HG03196 (cell line): ENCODE measurements at regions not wholly inside any gene's neighbourhood (a gene's known extent, or its start where the extent isn't known, plus 50 kb on each side); places are given as distances from the start of the nearest gene placed in this dataset.

ENCODE experiments used
- ATAC-seq: cut with Tn5 transposase; IDR thresholded peaks from one replicate; pipeline ENCODE4 v1.9.1; 2021; ENCODE audit not compliant: unreplicated experiment

- ATAC-seq = no peak
Observed at GRCh38 chr7:136807598-136807997, 60.9 kb upstream of the CHRM2 start.

- no peak for ATAC-seq
Observed at GRCh38 chr7:136803028-136803427, 65.4 kb upstream of the CHRM2 start.

GRCh38 chr7:136783934-136784333 is 84.5 kb upstream of the CHRM2 start:
- no peak for ATAC-seq

GRCh38 chr7:136741941-136742340 is 126.5 kb upstream of the CHRM2 start:
- no peak for ATAC-seq

- ATAC-seq = no peak
Observed at GRCh38 chr7:136728945-136729344, 139.5 kb upstream of the CHRM2 start.

GRCh38 chr7:136726460-136726859 is 142.0 kb upstream of the CHRM2 start:
- ATAC-seq = no peak

- ATAC-seq = no peak
Observed at GRCh38 chr7:136717910-136718557, 150.4 kb upstream of the CHRM2 start.

GRCh38 chr7:136714062-136714461 is 154.4 kb upstream of the CHRM2 start:
- ATAC-seq = no peak

GRCh38 chr7:136710751-136711150 is 157.7 kb upstream of the CHRM2 start:
- no peak for ATAC-seq

GRCh38 chr7:136709876-136710275 is 158.6 kb upstream of the CHRM2 start:
- no peak for ATAC-seq

GRCh38 chr7:136702913-136703312 is 165.5 kb upstream of the CHRM2 start:
- no peak for ATAC-seq

- no peak for ATAC-seq
Observed at GRCh38 chr7:136698977-136699376, 169.5 kb upstream of the CHRM2 start.

- ATAC-seq = no peak
Observed at GRCh38 chr7:136698231-136698630, 170.2 kb upstream of the CHRM2 start.

- no peak for ATAC-seq
Observed at GRCh38 chr7:136697271-136697670, 171.2 kb upstream of the CHRM2 start.

- ATAC-seq = no peak
Observed at GRCh38 chr7:136693166-136694119, 175.0 kb upstream of the CHRM2 start.

- no peak for ATAC-seq
Observed at GRCh38 chr7:136692221-136692620, 176.2 kb upstream of the CHRM2 start.

- ATAC-seq = no peak
Observed at GRCh38 chr7:136688601-136689000, 179.9 kb upstream of the CHRM2 start.

- ATAC-seq = no peak
Observed at GRCh38 chr7:136687693-136688322, 180.6 kb upstream of the CHRM2 start.

GRCh38 chr7:136685501-136686173 is 182.8 kb upstream of the CHRM2 start:
- no peak for ATAC-seq

GRCh38 chr7:136677471-136678365 is 190.7 kb upstream of the CHRM2 start:
- ATAC-seq = no peak
